ENCODE measurements at regions not wholly inside any gene's neighbourhood (a gene's known extent, or its start where the extent isn't known, plus 50 kb on each side); places are given as distances from the start of the nearest gene placed in this dataset.

DNA sequence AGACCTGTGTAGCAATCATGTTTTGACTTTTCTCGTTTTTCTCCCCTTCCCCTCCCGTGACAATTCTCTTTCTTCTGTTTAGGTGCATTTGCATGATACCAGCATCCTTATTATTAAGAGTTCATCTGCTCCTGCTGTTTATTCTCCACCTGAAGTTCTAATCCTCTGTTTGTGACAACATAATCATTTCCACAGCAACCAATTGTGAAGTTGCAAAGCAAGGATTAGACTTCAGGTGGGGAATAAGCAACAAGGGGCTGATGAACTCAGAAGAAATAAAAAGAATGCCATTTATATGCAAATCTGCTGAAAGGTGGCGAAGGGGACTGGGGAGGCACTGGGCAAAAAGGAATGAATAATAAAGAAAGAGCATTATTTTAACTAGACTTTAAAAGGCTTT is 124.8 kb upstream of the LINC00305 start:
- TF ChIP-seq, protein P1, sequence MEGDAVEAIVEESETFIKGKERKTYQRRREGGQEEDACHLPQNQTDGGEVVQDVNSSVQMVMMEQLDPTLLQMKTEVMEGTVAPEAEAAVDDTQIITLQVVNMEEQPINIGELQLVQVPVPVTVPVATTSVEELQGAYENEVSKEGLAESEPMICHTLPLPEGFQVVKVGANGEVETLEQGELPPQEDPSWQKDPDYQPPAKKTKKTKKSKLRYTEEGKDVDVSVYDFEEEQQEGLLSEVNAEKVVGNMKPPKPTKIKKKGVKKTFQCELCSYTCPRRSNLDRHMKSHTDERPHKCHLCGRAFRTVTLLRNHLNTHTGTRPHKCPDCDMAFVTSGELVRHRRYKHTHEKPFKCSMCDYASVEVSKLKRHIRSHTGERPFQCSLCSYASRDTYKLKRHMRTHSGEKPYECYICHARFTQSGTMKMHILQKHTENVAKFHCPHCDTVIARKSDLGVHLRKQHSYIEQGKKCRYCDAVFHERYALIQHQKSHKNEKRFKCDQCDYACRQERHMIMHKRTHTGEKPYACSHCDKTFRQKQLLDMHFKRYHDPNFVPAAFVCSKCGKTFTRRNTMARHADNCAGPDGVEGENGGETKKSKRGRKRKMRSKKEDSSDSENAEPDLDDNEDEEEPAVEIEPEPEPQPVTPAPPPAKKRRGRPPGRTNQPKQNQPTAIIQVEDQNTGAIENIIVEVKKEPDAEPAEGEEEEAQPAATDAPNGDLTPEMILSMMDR (IDR thresholded peaks at IDR 0.05; ENCODE audit: poor library complexity), result no peak
- no peak for TF ChIP-seq EZH2phosphoT487 (IDR thresholded peaks at IDR 0.05; ENCODE audit: low read depth, severe bottlenecking, unreplicated experiment)
- no peak for TF ChIP-seq EZH2 (IDR thresholded peaks at IDR 0.05; ENCODE audit: borderline replicate concordance)
- H3K9me2 ChIP-seq (replicated peaks; ENCODE audit: insufficient read depth), result no peaks in the 10 kb centered on the region
- DNase-seq (ENCODE audit: low spot score), result no peak
- H3K27ac ChIP-seq, result no peak overlapping the region
- H3K79me2 ChIP-seq, result no peaks in the 10 kb centered on the region
- no peak overlapping the region for H2AFZ ChIP-seq
- no peaks in the 10 kb centered on the region for H3K9me3 ChIP-seq (ENCODE audit: low read depth)
- 54% methylated on average over 3 of the region's 3 CpGs for WGBS (ENCODE audit: low lambda C conversion rate, missing lambda C conversion rate)
- H3K27me3 ChIP-seq, result no peaks in the 10 kb centered on the region
- peaks cover 6% of the 10 kb centered on the region for H3K4me1 ChIP-seq (ENCODE audit: insufficient read depth)
- H3K36me3 ChIP-seq (replicated peaks; ENCODE audit: insufficient read depth, low read depth), result no peaks in the 10 kb centered on the region
- H3K4me3 ChIP-seq, result no peak overlapping the region
- no peak overlapping the region for H3K4me2 ChIP-seq
- H4K20me1 ChIP-seq (ENCODE audit: insufficient read depth, poor library complexity, severe bottlenecking), result no peaks in the 10 kb centered on the region

DNA sequence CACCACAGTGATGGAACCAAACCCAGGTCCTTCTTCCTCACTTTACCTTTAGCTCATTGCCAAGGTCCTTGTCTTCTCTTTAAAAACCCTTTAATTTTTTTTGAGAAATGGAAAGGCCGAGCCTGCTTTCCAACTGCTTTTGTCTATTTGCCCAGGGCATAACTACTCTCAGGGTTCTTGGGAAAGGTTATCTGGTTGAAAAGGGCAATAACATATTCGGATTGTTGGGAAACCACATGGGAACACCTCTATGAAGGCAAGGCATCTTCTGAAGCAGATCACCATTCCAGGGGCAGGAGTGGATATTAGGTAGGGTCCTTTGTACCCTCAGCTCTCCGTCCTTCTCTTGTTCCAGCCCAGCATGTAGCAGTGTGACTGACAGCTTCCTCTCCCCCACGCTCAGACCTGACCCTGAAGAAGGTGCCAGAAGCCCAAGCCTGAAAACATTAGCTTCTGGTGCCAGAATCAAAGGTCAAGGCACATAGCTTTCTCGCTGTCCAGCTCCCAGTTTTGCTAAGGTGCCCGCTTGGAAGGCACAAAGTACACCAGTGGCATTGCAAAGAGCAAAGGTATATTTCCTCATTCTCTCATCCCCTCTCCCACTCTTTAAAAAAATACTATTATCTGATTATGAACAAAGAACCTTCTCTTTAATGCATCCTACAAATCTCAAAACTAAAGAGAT is 123.2 kb upstream of the LINC00305 start:
- no peaks in the 10 kb centered on the region for H3K27me3 ChIP-seq
- H3K4me3 ChIP-seq, result no peak overlapping the region
- H3K27ac ChIP-seq, result no peak overlapping the region
- no peak overlapping the region for H3K4me2 ChIP-seq
- no peaks in the 10 kb centered on the region for H4K20me1 ChIP-seq (ENCODE audit: insufficient read depth, poor library complexity, severe bottlenecking)
- H3K36me3 ChIP-seq (replicated peaks; ENCODE audit: insufficient read depth, low read depth), result no peaks in the 10 kb centered on the region
- peaks cover 6% of the 10 kb centered on the region for H3K4me1 ChIP-seq (ENCODE audit: insufficient read depth)
- WGBS (ENCODE audit: low lambda C conversion rate, missing lambda C conversion rate), result 71% methylated on average over 6 of the region's 6 CpGs
- no peaks in the 10 kb centered on the region for H3K9me2 ChIP-seq (replicated peaks; ENCODE audit: insufficient read depth)
- H3K9me3 ChIP-seq (ENCODE audit: low read depth), result no peaks in the 10 kb centered on the region
- H2AFZ ChIP-seq, result no peak overlapping the region
- no peak for DNase-seq (ENCODE audit: low spot score)
- TF ChIP-seq, protein P1 (IDR thresholded peaks at IDR 0.05; ENCODE audit: poor library complexity), result no peak
- no peak for TF ChIP-seq EZH2phosphoT487 (IDR thresholded peaks at IDR 0.05; ENCODE audit: low read depth, severe bottlenecking, unreplicated experiment)
- no peaks in the 10 kb centered on the region for H3K79me2 ChIP-seq

DNA sequence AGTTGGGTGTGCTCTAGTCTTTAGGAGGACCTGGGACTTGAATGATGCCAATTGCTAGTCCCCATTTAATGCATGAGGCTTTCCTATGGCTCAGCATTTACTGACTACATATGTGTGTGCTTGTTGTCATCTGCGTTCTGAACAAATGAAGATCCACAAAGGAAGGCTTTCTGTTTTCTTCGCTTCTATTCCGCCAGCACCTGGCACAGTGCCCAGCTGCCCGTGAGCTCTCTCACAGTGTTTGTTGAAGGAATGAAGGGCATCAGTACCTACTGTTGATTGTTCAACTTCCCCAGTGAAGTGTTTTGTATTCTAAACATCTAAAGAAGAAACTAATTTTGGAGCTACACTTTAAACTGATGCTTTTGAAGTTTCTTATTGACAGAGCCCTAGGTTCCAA is 122.4 kb upstream of the LINC00305 start:
- DNase-seq (ENCODE audit: low spot score), result no peak
- TF ChIP-seq EZH2phosphoT487 (IDR thresholded peaks at IDR 0.05; ENCODE audit: low read depth, severe bottlenecking, unreplicated experiment), result no peak
- TF ChIP-seq, protein P1 (IDR thresholded peaks at IDR 0.05; ENCODE audit: poor library complexity), result no peak
- TF ChIP-seq EZH2 (IDR thresholded peaks at IDR 0.05; ENCODE audit: borderline replicate concordance), result no peak
- 72% methylated on average over 4 of the region's 4 CpGs for WGBS (ENCODE audit: low lambda C conversion rate, missing lambda C conversion rate)

More for the DNA sequence above, 122.4 kb upstream of the LINC00305 start:
- Histone ChIP-seq H4K20me1 (ENCODE audit: insufficient read depth, poor library complexity, severe bottlenecking) (no peaks in the 10 kb centered on the region), H3K4me2 (no peak overlapping the region), H2AFZ (no peak overlapping the region), H3K79me2 (no peaks in the 10 kb centered on the region), H3K4me1 (ENCODE audit: insufficient read depth) (peaks cover 6% of the 10 kb centered on the region), H3K27me3 (no peaks in the 10 kb centered on the region), H3K9me3 (ENCODE audit: low read depth) (no peaks in the 10 kb centered on the region), H3K9me2 (replicated peaks; ENCODE audit: insufficient read depth) (no peaks in the 10 kb centered on the region), H3K4me3 (no peak overlapping the region), H3K27ac (no peak overlapping the region), H3K36me3 (replicated peaks; ENCODE audit: insufficient read depth, low read depth) (no peaks in the 10 kb centered on the region)

Measured in hepatocyte (in vitro differentiated cells).